Activated naive CD4-positive, alpha-beta T cell treated with anti-CD3 and anti-CD28 coated beads, Interleukin-2, amount 50 U/mL, for 24 hours (primary cell): ENCODE measurements at regions not wholly inside any gene's neighbourhood (a gene's known extent, or its start where the extent isn't known, plus 50 kb on each side); places are given as distances from the start of the nearest gene placed in this dataset.
"Not testable (repeated sequence)": the region's sequence is repeated elsewhere in the genome, so short reads cannot be mapped to it uniquely, and the experiment has no call there.

ENCODE experiments used
- H3K27ac Mint-ChIP-seq: one replicate; pipeline ENCODE4 v1.8.0; 2021; ENCODE audit warnings: mild to moderate bottlenecking, mixed read lengths
- H3K27me3 Mint-ChIP-seq: one replicate; pipeline ENCODE4 v1.8.0; 2021; ENCODE audit warnings: mixed read lengths
- H3K36me3 Mint-ChIP-seq: one replicate; pipeline ENCODE4 v1.8.0; 2021; ENCODE audit warnings: mixed read lengths
- H3K4me1 Mint-ChIP-seq: one replicate; pipeline ENCODE4 v1.8.0; 2021; ENCODE audit warnings: mixed read lengths
- H3K4me3 Mint-ChIP-seq: one replicate; pipeline ENCODE4 v1.8.0; 2021; ENCODE audit warnings: mild to moderate bottlenecking, mixed read lengths
- H3K9me3 Mint-ChIP-seq: one replicate; pipeline ENCODE4 v1.8.0; 2021; ENCODE audit warnings: mixed read lengths

- no peaks in the 10 kb centered on the region for H3K36me3 Mint-ChIP-seq
- H3K27me3 Mint-ChIP-seq = no peaks in the 10 kb centered on the region
- H3K4me3 Mint-ChIP-seq = no peak overlapping the region
- H3K4me1 Mint-ChIP-seq = no peaks in the 10 kb centered on the region
- H3K9me3 Mint-ChIP-seq = no peaks in the 10 kb centered on the region
- H3K27ac Mint-ChIP-seq = no peak overlapping the region
Measured at GRCh38 chr4:149245333-149245732, 570.3 kb downstream of the IQCM start.

DNA sequence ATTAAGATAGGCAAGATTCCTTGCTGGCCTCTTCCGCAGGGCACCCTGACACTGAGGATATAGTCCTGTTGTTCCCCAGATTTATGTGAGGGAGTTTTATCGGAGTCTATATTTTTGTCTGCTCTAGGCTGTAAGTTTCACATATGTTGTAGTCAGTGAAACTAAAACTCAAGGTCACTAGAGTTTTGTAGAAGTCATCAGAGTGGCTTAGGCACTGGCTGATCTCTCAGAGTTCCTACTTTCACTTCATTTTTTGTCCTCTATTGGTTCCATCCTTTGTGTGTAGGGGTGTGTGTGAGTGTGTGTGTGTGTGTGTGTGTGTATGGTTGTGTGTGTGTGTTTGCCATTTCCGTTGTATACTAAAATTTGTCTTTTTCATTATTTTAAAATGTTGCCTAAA lies 577.5 kb downstream of the IQCM start:
- H3K27me3 Mint-ChIP-seq = no peaks in the 10 kb centered on the region
- H3K9me3 Mint-ChIP-seq = peaks cover 5% of the 10 kb centered on the region
- no peak overlapping the region for H3K27ac Mint-ChIP-seq
- no peaks in the 10 kb centered on the region for H3K4me1 Mint-ChIP-seq
- H3K36me3 Mint-ChIP-seq = no peaks in the 10 kb centered on the region
- no peak overlapping the region for H3K4me3 Mint-ChIP-seq

DNA sequence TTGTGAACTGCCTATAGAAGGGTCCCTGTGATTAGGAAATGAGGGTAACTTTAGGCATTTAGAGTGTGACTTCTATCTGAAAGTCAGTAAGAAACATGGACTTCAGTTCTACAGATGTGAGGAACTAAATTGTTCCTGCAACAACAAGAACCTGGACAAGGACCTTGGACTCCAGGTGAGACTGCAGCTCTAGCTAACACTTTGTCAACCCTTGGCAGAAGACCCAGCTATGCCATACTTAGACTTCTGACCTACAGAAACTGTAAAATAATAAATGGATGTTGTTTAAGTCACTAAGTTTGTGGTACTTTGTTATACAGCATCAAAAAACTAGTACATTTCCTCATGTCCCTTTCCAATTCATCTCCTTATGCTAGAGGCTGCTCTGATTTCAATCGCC lies 580.8 kb downstream of the IQCM start:
- H3K4me1 Mint-ChIP-seq = no peaks in the 10 kb centered on the region
- no peak overlapping the region for H3K27ac Mint-ChIP-seq
- no peak overlapping the region for H3K4me3 Mint-ChIP-seq
- no peaks in the 10 kb centered on the region for H3K27me3 Mint-ChIP-seq
- H3K36me3 Mint-ChIP-seq = no peaks in the 10 kb centered on the region
- H3K9me3 Mint-ChIP-seq = peaks cover 15% of the 10 kb centered on the region

GRCh38 chr4:149223659-149224058 lies 592.0 kb downstream of the IQCM start:
- Mint-ChIP-seq H3K27ac (no peak overlapping the region), H3K36me3 (no peaks in the 10 kb centered on the region), H3K4me3 (no peak overlapping the region), H3K27me3 (no peaks in the 10 kb centered on the region), H3K4me1 (no peaks in the 10 kb centered on the region), H3K9me3 (peaks cover 20% of the 10 kb centered on the region)

DNA sequence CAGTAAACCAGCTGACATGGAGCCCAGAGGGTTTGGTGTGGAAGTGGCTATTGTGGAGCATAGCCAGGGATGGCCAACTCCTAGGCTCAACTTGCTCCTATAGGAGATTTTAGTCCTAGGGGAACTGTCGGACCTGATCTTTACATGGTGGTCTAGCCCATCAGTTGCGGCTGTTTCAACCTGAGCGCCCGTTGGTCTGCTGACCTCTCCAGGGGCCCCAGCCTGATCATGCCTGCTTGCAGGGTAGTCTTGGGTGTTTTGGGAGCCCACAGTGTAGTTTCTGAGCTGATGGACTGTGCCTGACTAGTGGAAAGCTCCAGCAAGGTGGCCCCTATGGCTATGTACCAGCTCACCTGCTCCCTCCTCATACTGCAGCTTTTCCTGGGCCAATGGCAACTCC lies 597.0 kb downstream of the IQCM start:
- Mint-ChIP-seq H3K27me3 (peaks cover 2% of the 10 kb centered on the region), H3K27ac (no peak overlapping the region), H3K9me3 (peaks cover 20% of the 10 kb centered on the region), H3K4me3 (no peak overlapping the region), H3K4me1 (no peaks in the 10 kb centered on the region), H3K36me3 (no peaks in the 10 kb centered on the region)

DNA sequence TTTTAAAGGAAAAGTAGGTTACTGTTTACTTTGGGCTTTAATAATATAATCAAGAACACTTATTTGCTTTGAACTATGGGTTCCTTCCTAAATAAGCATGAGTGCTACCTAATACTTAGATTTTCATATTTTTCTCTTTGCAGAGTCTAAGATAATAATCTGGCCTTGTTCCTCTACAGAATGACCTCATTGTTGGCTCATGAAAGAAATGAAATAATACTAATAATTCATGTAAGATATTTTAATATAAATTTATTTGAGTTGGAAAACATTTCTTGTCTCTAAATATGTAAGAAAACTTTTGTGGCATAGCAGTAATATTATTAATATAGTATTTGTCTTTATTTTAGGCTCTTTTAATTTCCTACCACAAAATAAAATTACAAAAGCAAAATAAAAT lies 601.3 kb downstream of the IQCM start:
- Mint-ChIP-seq H3K9me3 (no peaks in the 10 kb centered on the region), H3K4me3 (no peak overlapping the region), H3K27ac (no peak overlapping the region), H3K27me3 (peaks cover 2% of the 10 kb centered on the region), H3K36me3 (no peaks in the 10 kb centered on the region), H3K4me1 (no peaks in the 10 kb centered on the region)

- no peak overlapping the region for H3K27ac Mint-ChIP-seq
- no peaks in the 10 kb centered on the region for H3K27me3 Mint-ChIP-seq
- H3K4me3 Mint-ChIP-seq = no peak overlapping the region
- no peaks in the 10 kb centered on the region for H3K36me3 Mint-ChIP-seq
- no peaks in the 10 kb centered on the region for H3K4me1 Mint-ChIP-seq
- no peaks in the 10 kb centered on the region for H3K9me3 Mint-ChIP-seq
Measured at GRCh38 chr4:149211876-149212275, 603.8 kb downstream of the IQCM start.

GRCh38 chr4:149203256-149204001 lies 612.2 kb downstream of the IQCM start:
- Mint-ChIP-seq H3K27ac (no peak overlapping the region), H3K36me3 (no peaks in the 10 kb centered on the region), H3K4me1 (no peaks in the 10 kb centered on the region), H3K27me3 (peaks cover 1% of the 10 kb centered on the region), H3K4me3 (no peak overlapping the region), H3K9me3 (no peaks in the 10 kb centered on the region)

- no peaks in the 10 kb centered on the region for H3K9me3 Mint-ChIP-seq
- H3K4me1 Mint-ChIP-seq = no peaks in the 10 kb centered on the region
- H3K36me3 Mint-ChIP-seq = no peaks in the 10 kb centered on the region
- H3K4me3 Mint-ChIP-seq = no peak overlapping the region
- peaks cover 1% of the 10 kb centered on the region for H3K27me3 Mint-ChIP-seq
- H3K27ac Mint-ChIP-seq = no peak overlapping the region
Measured at GRCh38 chr4:149202117-149202516, 613.5 kb downstream of the IQCM start.

GRCh38 chr4:149199594-149199993 lies 616.0 kb downstream of the IQCM start:
- H3K27ac Mint-ChIP-seq = no peak overlapping the region
- no peaks in the 10 kb centered on the region for H3K4me1 Mint-ChIP-seq
- no peaks in the 10 kb centered on the region for H3K36me3 Mint-ChIP-seq
- H3K27me3 Mint-ChIP-seq = no peaks in the 10 kb centered on the region
- no peak overlapping the region for H3K4me3 Mint-ChIP-seq
- H3K9me3 Mint-ChIP-seq = no peaks in the 10 kb centered on the region

DNA sequence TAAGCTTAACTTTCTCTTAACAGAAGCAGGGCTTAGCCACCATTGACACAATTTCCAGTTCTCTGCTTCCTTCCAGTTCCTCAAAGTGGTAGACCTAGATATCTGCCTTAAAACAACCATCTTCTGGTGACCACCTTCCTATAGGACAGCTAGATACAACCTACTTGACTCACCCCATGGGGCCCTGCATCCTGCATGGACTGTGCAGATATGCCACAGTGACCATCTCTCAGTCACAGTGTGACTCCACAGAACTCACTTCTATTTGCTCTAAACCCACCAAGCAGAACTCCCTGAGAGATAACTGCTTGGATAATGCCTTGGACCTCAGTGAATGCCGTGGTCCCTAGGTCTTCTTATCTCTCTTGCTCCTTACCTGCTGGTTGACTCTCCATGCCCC lies 621.6 kb downstream of the IQCM start:
- Mint-ChIP-seq H3K36me3 (no peaks in the 10 kb centered on the region), H3K9me3 (no peaks in the 10 kb centered on the region)

DNA sequence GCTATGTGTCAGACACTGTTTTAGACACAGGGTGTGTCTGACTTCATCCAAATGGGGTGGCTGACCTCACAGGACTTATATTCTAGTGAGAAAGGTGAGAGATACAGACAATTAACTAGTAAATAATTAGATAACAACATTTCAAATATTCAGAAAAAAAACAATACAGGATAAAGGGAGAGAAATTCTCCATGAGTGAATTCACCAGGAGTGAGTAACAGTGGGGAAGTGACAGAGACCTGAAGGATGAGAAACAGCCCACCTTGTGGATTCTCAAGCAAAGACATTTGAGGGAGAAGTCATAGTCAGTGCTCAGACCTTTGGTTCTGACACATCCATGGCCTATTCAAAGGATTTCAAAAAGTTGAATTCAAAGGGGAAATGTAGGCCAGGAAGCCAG lies 627.9 kb downstream of the IQCM start:
- Mint-ChIP-seq H3K4me3 (no peak overlapping the region), H3K4me1 (no peaks in the 10 kb centered on the region), H3K36me3 (no peaks in the 10 kb centered on the region), H3K27ac (no peak overlapping the region), H3K27me3 (no peaks in the 10 kb centered on the region), H3K9me3 (no peaks in the 10 kb centered on the region)

More for the DNA sequence above, 621.6 kb downstream of the IQCM start:
- Mint-ChIP-seq H3K4me3 (no peak overlapping the region), H3K4me1 (no peaks in the 10 kb centered on the region), H3K27ac (no peak overlapping the region), H3K27me3 (no peaks in the 10 kb centered on the region)

GRCh38 chr4:149183638-149184037 lies 632.0 kb downstream of the IQCM start:
- Mint-ChIP-seq H3K36me3 (no peaks in the 10 kb centered on the region), H3K4me1 (no peaks in the 10 kb centered on the region), H3K27me3 (no peaks in the 10 kb centered on the region), H3K9me3 (no peaks in the 10 kb centered on the region), H3K27ac (no peak overlapping the region), H3K4me3 (no peak overlapping the region)

GRCh38 chr4:149181459-149181858 lies 634.2 kb downstream of the IQCM start:
- H3K4me3 Mint-ChIP-seq, H3K27me3 Mint-ChIP-seq, H3K9me3 Mint-ChIP-seq, H3K27ac Mint-ChIP-seq, H3K4me1 Mint-ChIP-seq, H3K36me3 Mint-ChIP-seq: not testable (repeated sequence)

- H3K36me3 Mint-ChIP-seq = no peaks in the 10 kb centered on the region
- peaks cover 1% of the 10 kb centered on the region for H3K27me3 Mint-ChIP-seq
- no peak overlapping the region for H3K4me3 Mint-ChIP-seq
- H3K4me1 Mint-ChIP-seq = no peaks in the 10 kb centered on the region
- no peak overlapping the region for H3K27ac Mint-ChIP-seq
- no peaks in the 10 kb centered on the region for H3K9me3 Mint-ChIP-seq
Measured at GRCh38 chr4:149176039-149176438, 639.6 kb downstream of the IQCM start.

GRCh38 chr4:149175549-149175948 lies 640.1 kb downstream of the IQCM start:
- no peaks in the 10 kb centered on the region for H3K9me3 Mint-ChIP-seq
- peaks cover 1% of the 10 kb centered on the region for H3K27me3 Mint-ChIP-seq
- no peaks in the 10 kb centered on the region for H3K4me1 Mint-ChIP-seq
- H3K4me3 Mint-ChIP-seq = no peak overlapping the region
- no peaks in the 10 kb centered on the region for H3K36me3 Mint-ChIP-seq
- H3K27ac Mint-ChIP-seq = no peak overlapping the region
